Fibroblast of the aortic adventitia (primary cell): ENCODE measurements at regions not wholly inside any gene's neighbourhood (a gene's known extent, or its start where the extent isn't known, plus 50 kb on each side); places are given as distances from the start of the nearest gene placed in this dataset.

Experiments
- DNase-seq: peaks from one replicate; pipeline ENCODE4 v3.0.0-alpha.2; 2010; ENCODE audit warnings: low read depth
- H3K4me3 ChIP-seq: 2 replicates; pipeline ENCODE4 v1.5.1; 2011; ENCODE audit warnings: low read depth, mild to moderate bottlenecking, control low read depth, low read length, moderate library complexity
- TF ChIP-seq, protein P1 (sequence below): IDR thresholded peaks from 2 replicates; pipeline ENCODE4 v1.5.1; 2011; ENCODE audit warnings: mild to moderate bottlenecking, low read length, control low read depth, inconsistent platforms; ENCODE audit not compliant: insufficient read depth

DNA sequence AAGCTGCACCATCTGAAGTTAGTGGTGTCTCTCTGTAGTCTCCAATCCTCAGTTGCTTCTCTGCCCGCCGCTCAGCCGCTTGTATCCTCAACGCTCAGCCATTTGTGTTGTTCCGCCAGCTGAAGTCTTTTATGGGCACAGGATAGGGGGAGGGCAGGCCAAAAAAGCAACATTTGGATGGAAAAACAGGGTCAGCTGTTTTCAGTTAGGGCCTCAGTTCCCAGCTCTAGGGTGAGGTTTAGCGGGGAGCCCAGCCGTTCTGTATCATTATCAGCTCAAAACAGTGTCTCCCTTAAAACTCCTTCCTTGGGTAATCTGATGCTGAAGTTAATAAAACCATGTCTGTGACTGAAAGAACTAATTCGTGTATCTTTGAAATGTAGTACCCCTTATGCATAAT, 329.5 kb upstream of the AZI2 start:
- no peak overlapping the region for H3K4me3 ChIP-seq
- DNase-seq = no peak
- TF ChIP-seq, protein P1, sequence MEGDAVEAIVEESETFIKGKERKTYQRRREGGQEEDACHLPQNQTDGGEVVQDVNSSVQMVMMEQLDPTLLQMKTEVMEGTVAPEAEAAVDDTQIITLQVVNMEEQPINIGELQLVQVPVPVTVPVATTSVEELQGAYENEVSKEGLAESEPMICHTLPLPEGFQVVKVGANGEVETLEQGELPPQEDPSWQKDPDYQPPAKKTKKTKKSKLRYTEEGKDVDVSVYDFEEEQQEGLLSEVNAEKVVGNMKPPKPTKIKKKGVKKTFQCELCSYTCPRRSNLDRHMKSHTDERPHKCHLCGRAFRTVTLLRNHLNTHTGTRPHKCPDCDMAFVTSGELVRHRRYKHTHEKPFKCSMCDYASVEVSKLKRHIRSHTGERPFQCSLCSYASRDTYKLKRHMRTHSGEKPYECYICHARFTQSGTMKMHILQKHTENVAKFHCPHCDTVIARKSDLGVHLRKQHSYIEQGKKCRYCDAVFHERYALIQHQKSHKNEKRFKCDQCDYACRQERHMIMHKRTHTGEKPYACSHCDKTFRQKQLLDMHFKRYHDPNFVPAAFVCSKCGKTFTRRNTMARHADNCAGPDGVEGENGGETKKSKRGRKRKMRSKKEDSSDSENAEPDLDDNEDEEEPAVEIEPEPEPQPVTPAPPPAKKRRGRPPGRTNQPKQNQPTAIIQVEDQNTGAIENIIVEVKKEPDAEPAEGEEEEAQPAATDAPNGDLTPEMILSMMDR = no peak

DNA sequence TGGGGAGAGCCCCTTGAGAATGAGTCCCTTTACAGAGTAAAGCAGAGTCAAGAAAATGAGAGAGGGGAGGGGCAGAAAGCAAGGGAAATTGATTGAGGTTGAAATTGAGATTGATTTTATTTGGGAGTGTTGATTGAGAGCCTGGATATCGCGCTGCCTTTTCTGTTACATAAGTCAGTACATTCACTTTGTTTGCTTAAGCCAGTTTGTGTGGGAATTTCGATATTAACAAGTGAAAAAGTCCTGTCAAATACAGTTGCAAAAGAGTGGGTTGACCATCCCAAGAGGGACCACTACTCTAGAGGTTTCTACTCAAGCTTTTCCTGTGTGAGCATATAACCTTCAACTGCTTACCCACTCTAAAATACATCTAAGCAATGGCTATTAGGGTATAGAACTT, 331.4 kb upstream of the AZI2 start:
- TF ChIP-seq, protein P1 = no peak
- no peak for DNase-seq
- H3K4me3 ChIP-seq = no peak overlapping the region

DNA sequence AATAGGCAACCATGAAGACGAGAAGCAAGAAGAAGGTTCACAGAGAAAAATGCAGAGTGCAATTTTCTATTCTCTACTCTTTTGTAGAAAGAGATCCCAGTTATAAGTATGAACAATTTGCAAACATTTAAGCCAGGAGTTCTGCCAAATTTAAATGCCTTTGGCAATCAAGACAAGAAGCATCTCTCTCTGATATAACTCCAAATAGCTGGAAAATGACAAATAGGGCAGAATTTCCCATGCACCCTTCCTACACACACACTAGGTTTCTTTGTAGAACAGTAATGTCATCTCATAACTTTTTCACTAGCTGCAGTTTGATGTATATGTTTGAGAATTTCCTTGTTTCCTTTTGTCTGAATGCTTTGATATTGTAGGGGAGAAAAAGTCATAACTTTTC, 333.5 kb upstream of the AZI2 start:
- H3K4me3 ChIP-seq = no peak overlapping the region
- DNase-seq = no peak
- TF ChIP-seq, protein P1 = no peak

DNA sequence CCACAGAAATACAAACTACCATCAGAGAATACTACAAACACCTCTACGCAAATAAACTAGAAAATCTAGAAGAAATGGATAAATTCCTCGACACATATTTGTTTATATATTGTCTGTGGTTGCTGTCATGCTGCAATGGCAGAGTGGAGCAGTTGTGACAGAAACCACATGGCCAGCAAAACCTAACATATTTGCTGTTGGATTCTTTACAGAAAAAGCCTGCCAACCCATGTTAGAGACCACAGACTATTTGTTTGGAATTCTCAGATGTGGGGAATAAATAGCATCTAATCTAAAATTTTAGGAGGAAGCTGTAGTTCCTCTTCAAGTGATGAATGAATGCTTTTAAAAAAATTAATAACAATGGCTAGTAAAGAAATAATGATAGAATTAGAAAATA, 341.6 kb upstream of the AZI2 start:
- TF ChIP-seq, protein P1 = no peak
- no peak for DNase-seq
- no peak overlapping the region for H3K4me3 ChIP-seq

DNA sequence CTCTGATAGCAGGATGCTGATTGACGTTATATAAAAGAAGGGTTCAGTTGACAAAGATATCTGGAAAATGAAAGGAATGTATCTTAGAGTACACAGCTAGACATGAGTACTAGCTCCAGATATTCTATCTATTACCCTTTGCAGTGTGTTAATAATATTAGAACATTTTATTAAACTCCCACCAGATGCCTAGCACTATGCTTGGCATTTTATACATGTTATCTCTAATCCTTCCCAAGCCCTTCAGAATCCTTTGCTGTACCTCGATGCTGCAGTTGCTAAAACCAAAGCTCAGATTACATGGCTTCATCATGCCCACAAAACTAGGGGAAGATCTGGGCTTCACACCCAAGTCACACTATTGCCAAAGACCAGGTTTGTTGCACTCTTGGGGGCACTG, 350.1 kb upstream of the AZI2 start:
- no peak for DNase-seq
- H3K4me3 ChIP-seq = no peak overlapping the region
- TF ChIP-seq, protein P1 = no peak

DNA sequence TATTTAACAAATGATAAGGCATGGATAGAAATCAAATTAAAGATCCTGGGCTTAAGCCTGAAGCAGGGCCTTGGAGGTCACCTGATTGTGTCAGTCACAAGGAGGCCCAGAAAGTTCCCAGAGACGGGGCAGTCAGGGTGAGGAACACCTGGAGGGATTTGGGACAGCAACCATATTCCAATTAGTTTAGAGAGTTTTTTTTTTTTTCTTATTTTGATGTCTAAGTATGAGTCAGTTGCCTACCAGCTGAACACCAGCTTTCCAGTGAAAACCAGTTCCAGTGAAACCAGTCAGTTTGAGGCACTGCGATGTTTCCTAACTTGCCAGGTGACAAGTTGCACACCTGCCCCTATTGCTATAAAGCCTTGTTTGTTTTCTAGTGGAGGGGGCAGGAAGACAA, 350.7 kb upstream of the AZI2 start:
- no peak for DNase-seq
- no peak overlapping the region for H3K4me3 ChIP-seq
- TF ChIP-seq, protein P1 = no peak

DNA sequence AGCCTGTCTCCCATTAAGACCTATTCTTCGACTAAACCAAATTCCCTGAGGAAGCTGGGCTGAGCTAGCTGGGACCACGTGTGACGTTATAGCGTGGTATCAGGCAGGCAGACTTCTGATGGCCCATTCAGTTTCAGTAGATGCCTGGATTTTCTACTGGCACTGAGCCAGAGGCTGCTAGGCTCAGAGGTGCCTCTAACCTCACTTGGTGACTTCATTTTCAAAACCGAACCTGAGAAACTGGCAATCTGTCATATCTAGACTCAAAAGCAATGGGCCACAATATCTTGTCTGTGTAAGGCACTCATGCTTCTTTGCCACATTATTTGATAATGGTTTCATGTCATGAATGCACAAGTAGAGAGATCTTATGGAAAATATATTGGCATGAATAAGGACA, 352.1 kb upstream of the AZI2 start:
- H3K4me3 ChIP-seq = no peak overlapping the region
- no peak for DNase-seq
- TF ChIP-seq, protein P1 = no peak
